Stimulated activated CD4-positive, alpha-beta T cell treated with anti-CD3 and anti-CD28 coated beads, Interleukin-1b, Interleukin-23, amount 100 ng/mL, for 4 hours (primary cell): ENCODE measurements at regions not wholly inside any gene's neighbourhood (a gene's known extent, or its start where the extent isn't known, plus 50 kb on each side); places are given as distances from the start of the nearest gene placed in this dataset.
"Not testable (repeated sequence)": the region's sequence is repeated elsewhere in the genome, so short reads cannot be mapped to it uniquely, and the experiment has no call there.

Experiments used
- DNase-seq, 2 donors: peaks; one replicate each; pipeline ENCODE4 v3.0.0-alpha.2; 2020; ENCODE audit warnings: low read depth in 2 of 2

GRCh38 chr6:3961581-3962215 lies 112.5 kb downstream of the FAM50B start:
- DNase-seq = no peak

GRCh38 chr6:3962291-3963280 lies 113.4 kb downstream of the FAM50B start:
- DNase-seq = no peak

GRCh38 chr6:3963426-3963825 lies 114.3 kb downstream of the FAM50B start:
- DNase-seq = no peak

GRCh38 chr6:3965071-3965718 lies 113.7 kb downstream of the FAM217A start:
- DNase-seq = no peak

GRCh38 chr6:3966426-3966825 lies 112.5 kb downstream of the FAM217A start:
- DNase-seq = no peak

GRCh38 chr6:3970097-3970496 lies 108.8 kb downstream of the FAM217A start:
- no peak for DNase-seq

GRCh38 chr6:3973152-3973551 lies 105.8 kb downstream of the FAM217A start:
- DNase-seq = not testable (repeated sequence)

- DNase-seq = peak; percentile 5 to 8
Observed at GRCh38 chr6:3977875-3978711, 100.8 kb downstream of the FAM217A start.

- not testable (repeated sequence) for DNase-seq
Observed at GRCh38 chr6:3978966-3979365, 100.0 kb downstream of the FAM217A start.

- DNase-seq = no peak
Observed at GRCh38 chr6:3981917-3982316, 97.0 kb downstream of the FAM217A start.

GRCh38 chr6:3983778-3984177 lies 95.2 kb downstream of the FAM217A start:
- DNase-seq = no peak

GRCh38 chr6:3984494-3984893 lies 94.4 kb downstream of the FAM217A start:
- no peak for DNase-seq

- no peak for DNase-seq
Observed at GRCh38 chr6:3986241-3986640, 92.7 kb downstream of the FAM217A start.

GRCh38 chr6:3987053-3987452 lies 91.9 kb downstream of the FAM217A start:
- no peak for DNase-seq

- DNase-seq = no peak
Observed at GRCh38 chr6:3987576-3987975, 91.4 kb downstream of the FAM217A start.

GRCh38 chr6:3990692-3991491 lies 88.0 kb downstream of the FAM217A start:
- peak; percentile 46 to 70 for DNase-seq

GRCh38 chr6:3991941-3992340 lies 87.0 kb downstream of the FAM217A start:
- DNase-seq = no peak

- no peak for DNase-seq
Observed at GRCh38 chr6:3996349-3996748, 82.6 kb downstream of the FAM217A start.

- DNase-seq = no peak
Observed at GRCh38 chr6:3997177-3997770, 81.7 kb downstream of the FAM217A start.
